ENCODE measurements at regions not wholly inside any gene's neighbourhood (a gene's known extent, or its start where the extent isn't known, plus 50 kb on each side); places are given as distances from the start of the nearest gene placed in this dataset.

- Histone ChIP-seq H3K9ac (ENCODE audit: low read depth, low read length) (no peak overlapping the region), H3K27ac (ENCODE audit: low read length) (no peak overlapping the region)
Observed at GRCh38 chr9:28779243-28779642, 1206.0 kb upstream of the C9orf72 start.

GRCh38 chr9:28781481-28781880 lies 1208.2 kb upstream of the C9orf72 start:
- Histone ChIP-seq H3K27ac (ENCODE audit: low read length) (no peak overlapping the region), H3K9me3 (ENCODE audit: insufficient read depth, low read depth, low read length) (no peaks in the 10 kb centered on the region), H3K36me3 (ENCODE audit: insufficient read depth, low read depth, low read length) (no peaks in the 10 kb centered on the region), H3K4me3 (ENCODE audit: low read length) (no peak overlapping the region), H3K27me3 (ENCODE audit: insufficient read depth, low read length) (no peaks in the 10 kb centered on the region), H3K4me1 (ENCODE audit: insufficient read depth, low read length) (peaks cover 8% of the 10 kb centered on the region), H3K9ac (ENCODE audit: low read depth, low read length) (no peak overlapping the region)

More at GRCh38 chr9:28779243-28779642, 1206.0 kb upstream of the C9orf72 start:
- Histone ChIP-seq H3K36me3 (ENCODE audit: insufficient read depth, low read depth, low read length) (no peaks in the 10 kb centered on the region), H3K27me3 (ENCODE audit: insufficient read depth, low read length) (no peaks in the 10 kb centered on the region), H3K9me3 (ENCODE audit: insufficient read depth, low read depth, low read length) (no peaks in the 10 kb centered on the region), H3K4me3 (ENCODE audit: low read length) (no peak overlapping the region), H3K4me1 (ENCODE audit: insufficient read depth, low read length) (peaks cover 8% of the 10 kb centered on the region)

- H3K9ac ChIP-seq (ENCODE audit: low read depth, low read length): no peak overlapping the region
- no peaks in the 10 kb centered on the region for H3K36me3 ChIP-seq (ENCODE audit: insufficient read depth, low read depth, low read length)
- no peaks in the 10 kb centered on the region for H3K27me3 ChIP-seq (ENCODE audit: insufficient read depth, low read length)
- peaks cover 8% of the 10 kb centered on the region for H3K4me1 ChIP-seq (ENCODE audit: insufficient read depth, low read length)
- no peak overlapping the region for H3K27ac ChIP-seq (ENCODE audit: low read length)
- no peak overlapping the region for H3K4me3 ChIP-seq (ENCODE audit: low read length)
- no peaks in the 10 kb centered on the region for H3K9me3 ChIP-seq (ENCODE audit: insufficient read depth, low read depth, low read length)
Observed at GRCh38 chr9:28782630-28783029, 1209.3 kb upstream of the C9orf72 start.

- Histone ChIP-seq H3K27ac (ENCODE audit: low read length) (no peak overlapping the region), H3K4me3 (ENCODE audit: low read length) (no peak overlapping the region), H3K4me1 (ENCODE audit: insufficient read depth, low read length) (no peaks in the 10 kb centered on the region), H3K9ac (ENCODE audit: low read depth, low read length) (no peak overlapping the region), H3K36me3 (ENCODE audit: insufficient read depth, low read depth, low read length) (no peaks in the 10 kb centered on the region), H3K9me3 (ENCODE audit: insufficient read depth, low read depth, low read length) (no peaks in the 10 kb centered on the region), H3K27me3 (ENCODE audit: insufficient read depth, low read length) (no peaks in the 10 kb centered on the region)
Observed at GRCh38 chr9:28792716-28793115, 1219.4 kb upstream of the C9orf72 start.

GRCh38 chr9:28799876-28800275 lies 1226.6 kb upstream of the C9orf72 start:
- Histone ChIP-seq H3K27me3 (ENCODE audit: insufficient read depth, low read length) (no peaks in the 10 kb centered on the region), H3K4me1 (ENCODE audit: insufficient read depth, low read length) (peaks cover 4% of the 10 kb centered on the region; the same call in 1 of the 2 replicates), H3K9ac (ENCODE audit: low read depth, low read length) (no peak overlapping the region), H3K36me3 (ENCODE audit: insufficient read depth, low read depth, low read length) (no peaks in the 10 kb centered on the region), H3K27ac (ENCODE audit: low read length) (no peak overlapping the region), H3K4me3 (ENCODE audit: low read length) (no peak overlapping the region), H3K9me3 (ENCODE audit: insufficient read depth, low read depth, low read length) (no peaks in the 10 kb centered on the region)

GRCh38 chr9:28801144-28801799 lies 1228.0 kb upstream of the C9orf72 start:
- no peak overlapping the region for H3K4me3 ChIP-seq (ENCODE audit: low read length)
- no peaks in the 10 kb centered on the region for H3K36me3 ChIP-seq (ENCODE audit: insufficient read depth, low read depth, low read length)
- H3K9me3 ChIP-seq (ENCODE audit: insufficient read depth, low read depth, low read length): no peaks in the 10 kb centered on the region
- H3K27me3 ChIP-seq (ENCODE audit: insufficient read depth, low read length): no peaks in the 10 kb centered on the region
- H3K4me1 ChIP-seq (ENCODE audit: insufficient read depth, low read length): peaks cover 4% of the 10 kb centered on the region; the same call in 1 of the 2 replicates
- no peak overlapping the region for H3K9ac ChIP-seq (ENCODE audit: low read depth, low read length)
- no peak overlapping the region for H3K27ac ChIP-seq (ENCODE audit: low read length)

- H3K36me3 ChIP-seq (ENCODE audit: insufficient read depth, low read depth, low read length): no peaks in the 10 kb centered on the region
- no peak overlapping the region for H3K9ac ChIP-seq (ENCODE audit: low read depth, low read length)
- no peak overlapping the region for H3K4me3 ChIP-seq (ENCODE audit: low read length)
- H3K4me1 ChIP-seq (ENCODE audit: insufficient read depth, low read length): peaks cover 4% of the 10 kb centered on the region; the same call in 1 of the 2 replicates
- no peaks in the 10 kb centered on the region for H3K27me3 ChIP-seq (ENCODE audit: insufficient read depth, low read length)
- no peaks in the 10 kb centered on the region for H3K9me3 ChIP-seq (ENCODE audit: insufficient read depth, low read depth, low read length)
- H3K27ac ChIP-seq (ENCODE audit: low read length): no peak overlapping the region
Observed at GRCh38 chr9:28805197-28805596, 1231.9 kb upstream of the C9orf72 start.

- no peak overlapping the region for H3K4me3 ChIP-seq (ENCODE audit: low read length)
- H3K27ac ChIP-seq (ENCODE audit: low read length): no peak overlapping the region
- H3K27me3 ChIP-seq (ENCODE audit: insufficient read depth, low read length): no peaks in the 10 kb centered on the region
Observed at GRCh38 chr9:28808042-28808441, 1234.8 kb upstream of the C9orf72 start.

GRCh38 chr9:28810388-28811075 lies 1237.3 kb upstream of the C9orf72 start:
- no peak overlapping the region for H3K9ac ChIP-seq (ENCODE audit: low read depth, low read length)
- no peaks in the 10 kb centered on the region for H3K36me3 ChIP-seq (ENCODE audit: insufficient read depth, low read depth, low read length)
- H3K9me3 ChIP-seq (ENCODE audit: insufficient read depth, low read depth, low read length): no peaks in the 10 kb centered on the region
- no peak overlapping the region for H3K4me3 ChIP-seq (ENCODE audit: low read length)
- no peak overlapping the region for H3K27ac ChIP-seq (ENCODE audit: low read length)
- no peaks in the 10 kb centered on the region for H3K27me3 ChIP-seq (ENCODE audit: insufficient read depth, low read length)
- no peaks in the 10 kb centered on the region for H3K4me1 ChIP-seq (ENCODE audit: insufficient read depth, low read length)

More at GRCh38 chr9:28808042-28808441, 1234.8 kb upstream of the C9orf72 start:
- H3K36me3 ChIP-seq (ENCODE audit: insufficient read depth, low read depth, low read length): no peaks in the 10 kb centered on the region
- H3K9me3 ChIP-seq (ENCODE audit: insufficient read depth, low read depth, low read length): no peaks in the 10 kb centered on the region
- no peaks in the 10 kb centered on the region for H3K4me1 ChIP-seq (ENCODE audit: insufficient read depth, low read length)
- H3K9ac ChIP-seq (ENCODE audit: low read depth, low read length): no peak overlapping the region

- H3K27me3 ChIP-seq (ENCODE audit: insufficient read depth, low read length): no peaks in the 10 kb centered on the region
- H3K4me1 ChIP-seq (ENCODE audit: insufficient read depth, low read length): peaks cover 34% of the 10 kb centered on the region; the same call in 1 of the 2 replicates
- no peaks in the 10 kb centered on the region for H3K9me3 ChIP-seq (ENCODE audit: insufficient read depth, low read depth, low read length)
- H3K9ac ChIP-seq (ENCODE audit: low read depth, low read length): peak overlapping the region; percentile 24
- H3K36me3 ChIP-seq (ENCODE audit: insufficient read depth, low read depth, low read length): no peaks in the 10 kb centered on the region
- H3K27ac ChIP-seq (ENCODE audit: low read length): no peak overlapping the region
- no peak overlapping the region; the same call in 1 of the 2 replicates for H3K4me3 ChIP-seq (ENCODE audit: low read length)
Observed at GRCh38 chr9:28820741-28821140, 1247.5 kb upstream of the C9orf72 start.

GRCh38 chr9:28821240-28821639 lies 1248.0 kb upstream of the C9orf72 start:
- Histone ChIP-seq H3K9ac (ENCODE audit: low read depth, low read length) (peak overlapping the region; percentile 24), H3K4me3 (ENCODE audit: low read length) (no peak overlapping the region; the same call in 1 of the 2 replicates), H3K27ac (ENCODE audit: low read length) (peak overlapping the region; percentile 25), H3K36me3 (ENCODE audit: insufficient read depth, low read depth, low read length) (no peaks in the 10 kb centered on the region), H3K9me3 (ENCODE audit: insufficient read depth, low read depth, low read length) (no peaks in the 10 kb centered on the region), H3K27me3 (ENCODE audit: insufficient read depth, low read length) (no peaks in the 10 kb centered on the region), H3K4me1 (ENCODE audit: insufficient read depth, low read length) (peaks cover 34% of the 10 kb centered on the region; the same call in 1 of the 2 replicates)

GRCh38 chr9:28824432-28824963 lies 1251.2 kb upstream of the C9orf72 start:
- Histone ChIP-seq H3K27ac (ENCODE audit: low read length) (no peak overlapping the region), H3K27me3 (ENCODE audit: insufficient read depth, low read length) (no peaks in the 10 kb centered on the region), H3K4me1 (ENCODE audit: insufficient read depth, low read length) (peaks cover 34% of the 10 kb centered on the region; the same call in 1 of the 2 replicates), H3K9me3 (ENCODE audit: insufficient read depth, low read depth, low read length) (no peaks in the 10 kb centered on the region), H3K36me3 (ENCODE audit: insufficient read depth, low read depth, low read length) (no peaks in the 10 kb centered on the region), H3K4me3 (ENCODE audit: low read length) (no peak overlapping the region), H3K9ac (ENCODE audit: low read depth, low read length) (no peak overlapping the region)

Data from iPS-20b (cell line).